ENCODE measurements at regions not wholly inside any gene's neighbourhood (a gene's known extent, or its start where the extent isn't known, plus 50 kb on each side); places are given as distances from the start of the nearest gene placed in this dataset.
A peak's percentile ranks its signal among the peaks of the same experiment; 100 is the strongest.

GRCh38 chr12:65517656-65518210 lies 239.2 kb downstream of the MSRB3 start:
- DNase-seq (ENCODE audit: low read depth): no peak
- in situ Hi-C loops (cut with HindIII; ENCODE audit: low sequenced_read_pairs): no loop called here
- H3K4me3 ChIP-seq (ENCODE audit: low read depth, low read length): no peak overlapping the region
- no peak for TF ChIP-seq CTCF (IDR thresholded peaks at IDR 0.05; ENCODE audit: low read depth, low read length, missing control alignments)

GRCh38 chr12:65518771-65519170 lies 240.3 kb downstream of the MSRB3 start:
- no peak overlapping the region for H3K4me3 ChIP-seq (ENCODE audit: low read depth, low read length)
- in situ Hi-C loops (cut with HindIII; ENCODE audit: low sequenced_read_pairs): no loop called here
- TF ChIP-seq CTCF (IDR thresholded peaks at IDR 0.05; ENCODE audit: low read depth, low read length, missing control alignments): no peak
- no peak for DNase-seq (ENCODE audit: low read depth)

- in situ Hi-C loops (cut with HindIII; ENCODE audit: low sequenced_read_pairs): no loop called here
- TF ChIP-seq CTCF (IDR thresholded peaks at IDR 0.05; ENCODE audit: low read depth, low read length, missing control alignments): no peak
- no peak for DNase-seq (ENCODE audit: low read depth)
Measured at GRCh38 chr12:65520658-65521057, 242.2 kb downstream of the MSRB3 start.

GRCh38 chr12:65522956-65523860 lies 244.7 kb downstream of the MSRB3 start:
- no peak overlapping the region for H3K4me3 ChIP-seq (ENCODE audit: low read depth, low read length)
- TF ChIP-seq CTCF (IDR thresholded peaks at IDR 0.05; ENCODE audit: low read depth, low read length, missing control alignments): no peak
- in situ Hi-C loops (cut with HindIII; ENCODE audit: low sequenced_read_pairs): no loop called here
- DNase-seq (ENCODE audit: low read depth): no peak

More at GRCh38 chr12:65520658-65521057, 242.2 kb downstream of the MSRB3 start:
- no peak overlapping the region for H3K4me3 ChIP-seq (ENCODE audit: low read depth, low read length)

GRCh38 chr12:65524666-65525065 lies 246.2 kb downstream of the MSRB3 start:
- no peak overlapping the region for H3K4me3 ChIP-seq (ENCODE audit: low read depth, low read length)
- no peak for TF ChIP-seq CTCF (IDR thresholded peaks at IDR 0.05; ENCODE audit: low read depth, low read length, missing control alignments)
- peak; percentile 72 for DNase-seq (ENCODE audit: low read depth)
- in situ Hi-C loops (cut with HindIII; ENCODE audit: low sequenced_read_pairs): no loop called here

- no peak for DNase-seq (ENCODE audit: low read depth)
- TF ChIP-seq CTCF (IDR thresholded peaks at IDR 0.05; ENCODE audit: low read depth, low read length, missing control alignments): no peak
- H3K4me3 ChIP-seq (ENCODE audit: low read depth, low read length): no peak overlapping the region
- in situ Hi-C loops (cut with HindIII; ENCODE audit: low sequenced_read_pairs): no loop called here
Measured at GRCh38 chr12:65525491-65526141, 247.1 kb downstream of the MSRB3 start.

Measured in astrocyte of the cerebellum (primary cell).